ENCODE measurements at regions not wholly inside any gene's neighbourhood (a gene's known extent, or its start where the extent isn't known, plus 50 kb on each side); places are given as distances from the start of the nearest gene placed in this dataset.
A peak's percentile ranks its signal among the peaks of the same experiment; 100 is the strongest.

DNA sequence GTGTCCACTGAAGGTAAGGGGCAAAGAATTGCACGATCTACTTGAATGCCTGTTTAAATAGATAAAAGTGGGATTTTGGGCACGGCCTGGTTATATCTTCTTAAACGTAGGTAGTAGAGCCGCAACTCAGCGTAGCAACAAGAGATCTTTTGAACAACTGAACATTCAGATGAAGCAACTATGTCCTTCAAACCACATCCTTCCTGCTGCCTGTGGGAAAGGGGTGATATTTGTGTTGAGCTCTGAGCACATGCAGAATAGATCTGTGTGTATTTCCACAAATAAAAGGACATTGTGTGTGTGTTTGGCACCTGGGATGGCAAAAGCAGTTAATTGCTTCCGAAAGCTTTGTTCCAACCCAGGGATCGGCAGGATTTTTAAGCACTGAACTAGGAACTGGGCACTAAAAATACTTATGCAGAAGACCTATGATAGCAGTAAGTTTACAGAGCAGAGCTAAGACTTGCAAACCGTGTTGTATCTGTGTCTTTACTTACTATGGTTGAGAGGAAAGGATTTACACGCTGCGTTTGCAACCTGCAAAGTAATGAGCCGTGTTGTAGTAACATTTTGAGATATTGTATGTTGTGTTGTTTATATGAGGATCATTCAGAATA is 333.4 kb downstream of the CHRM3 start:
- DNase-seq = no peak
- Histone ChIP-seq H3K9me3 (no peaks in the 10 kb centered on the region), H3K4me1 (peaks cover 0 to 60% (median 17%) of the 10 kb centered on the region in 6 donors), H3K36me3 (no peaks in the 10 kb centered on the region), H3K4me3 (peak overlapping the region in 7 of 8 donors; percentile 14 to 66 (median 32)), H3K27ac (peak overlapping the region; percentile 39 to 87 (median 77)), H3K27me3 (replicated peaks in 1 of 7) (no peaks in the 10 kb centered on the region)
- TF ChIP-seq, protein P1, sequence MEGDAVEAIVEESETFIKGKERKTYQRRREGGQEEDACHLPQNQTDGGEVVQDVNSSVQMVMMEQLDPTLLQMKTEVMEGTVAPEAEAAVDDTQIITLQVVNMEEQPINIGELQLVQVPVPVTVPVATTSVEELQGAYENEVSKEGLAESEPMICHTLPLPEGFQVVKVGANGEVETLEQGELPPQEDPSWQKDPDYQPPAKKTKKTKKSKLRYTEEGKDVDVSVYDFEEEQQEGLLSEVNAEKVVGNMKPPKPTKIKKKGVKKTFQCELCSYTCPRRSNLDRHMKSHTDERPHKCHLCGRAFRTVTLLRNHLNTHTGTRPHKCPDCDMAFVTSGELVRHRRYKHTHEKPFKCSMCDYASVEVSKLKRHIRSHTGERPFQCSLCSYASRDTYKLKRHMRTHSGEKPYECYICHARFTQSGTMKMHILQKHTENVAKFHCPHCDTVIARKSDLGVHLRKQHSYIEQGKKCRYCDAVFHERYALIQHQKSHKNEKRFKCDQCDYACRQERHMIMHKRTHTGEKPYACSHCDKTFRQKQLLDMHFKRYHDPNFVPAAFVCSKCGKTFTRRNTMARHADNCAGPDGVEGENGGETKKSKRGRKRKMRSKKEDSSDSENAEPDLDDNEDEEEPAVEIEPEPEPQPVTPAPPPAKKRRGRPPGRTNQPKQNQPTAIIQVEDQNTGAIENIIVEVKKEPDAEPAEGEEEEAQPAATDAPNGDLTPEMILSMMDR (IDR thresholded peaks at IDR 0.05 in 8 of 11, conservative IDR thresholded peaks at IDR 0.05 in 3 of 11) = no peak
- TF ChIP-seq POLR2A (IDR thresholded peaks at IDR 0.05) (peak in 1 of 3 donors; percentile 18), POLR2AphosphoS5 (IDR thresholded peaks at IDR 0.05) (peak in 1 of 3 donors; percentile 76)
- 10 to 20% (median 12%) methylated on average over 11 of the region's 11 CpGs for WGBS, 5 donors
- intact Hi-C loops (cut with DNase I; ENCODE audit: low total_unique reads) = no loop called here

DNA sequence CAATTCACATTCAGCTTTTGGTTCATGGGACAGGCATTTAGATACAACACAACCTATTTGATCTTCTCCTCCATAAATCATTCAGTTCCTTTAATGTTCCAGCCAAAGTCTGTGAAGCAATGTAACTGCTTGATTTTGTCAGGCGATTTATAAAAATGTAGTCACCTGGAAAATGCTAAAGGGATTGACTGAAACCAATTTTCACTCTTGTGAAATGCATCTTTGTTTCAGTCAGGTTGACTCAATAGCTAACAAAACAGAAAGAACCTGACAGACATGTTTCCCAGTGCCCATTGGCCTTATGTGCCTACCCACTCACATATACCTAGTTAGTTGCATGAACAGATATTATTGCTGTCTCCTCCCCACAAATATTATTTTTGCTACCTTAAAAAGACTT is 335.7 kb downstream of the CHRM3 start:
- Histone ChIP-seq H3K9me3 (no peaks in the 10 kb centered on the region), H3K27me3 (replicated peaks in 1 of 7) (no peaks in the 10 kb centered on the region), H3K36me3 (no peaks in the 10 kb centered on the region), H3K4me1 (peaks cover 0 to 53% (median 15%) of the 10 kb centered on the region in 6 donors), H3K4me3 (no peak overlapping the region), H3K27ac (peak overlapping the region in 3 of 8 donors; percentile 14 to 87 (median 79))
- intact Hi-C loops (cut with DNase I; ENCODE audit: low total_unique reads) = no loop called here
- 76 to 91% (median 78%) methylated on average over 1 of the region's 1 CpG for WGBS, 5 donors
- TF ChIP-seq POLR2A (IDR thresholded peaks at IDR 0.05) = no peak
- no peak for DNase-seq

DNA sequence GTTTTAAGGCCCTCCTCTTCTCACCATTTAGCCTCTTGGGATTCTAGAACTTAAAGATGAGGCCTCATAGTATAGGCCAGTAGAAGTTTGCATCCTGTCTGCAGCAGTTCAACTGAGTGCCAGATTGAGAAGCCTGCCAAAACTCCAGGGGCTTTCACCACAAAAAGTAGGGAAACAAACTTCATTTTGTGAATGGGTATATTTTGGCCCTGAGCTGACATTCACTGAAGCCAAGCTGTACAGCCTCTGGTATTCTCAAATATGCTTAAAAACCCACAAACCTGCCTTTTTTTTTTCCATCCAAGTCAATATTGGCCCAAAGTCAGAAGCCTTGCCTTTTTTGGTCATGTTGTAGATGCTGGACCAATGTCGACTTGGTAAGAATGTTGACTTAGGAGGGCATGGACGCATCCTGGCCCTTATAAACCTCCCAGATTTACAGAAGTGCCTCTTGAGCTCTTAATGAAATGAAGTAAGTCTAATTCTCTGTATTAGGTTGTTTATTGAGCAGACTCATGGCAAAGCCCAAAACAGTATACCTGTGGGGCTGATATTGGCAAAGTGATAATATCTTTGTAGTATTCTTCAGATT is 337.5 kb downstream of the CHRM3 start:
- no peak overlapping the region for H3K4me3 ChIP-seq
- H3K27me3 ChIP-seq (replicated peaks in 1 of 7) = no peaks in the 10 kb centered on the region
- intact Hi-C loops (cut with DNase I; ENCODE audit: low total_unique reads) = no loop called here
- DNase-seq = no peak
- H3K27ac ChIP-seq = no peak overlapping the region
- H3K36me3 ChIP-seq = no peaks in the 10 kb centered on the region
- TF ChIP-seq POLR2A (IDR thresholded peaks at IDR 0.05) (no peak), POLR2AphosphoS5 (IDR thresholded peaks at IDR 0.05) (no peak)
- TF ChIP-seq, protein P1 (IDR thresholded peaks at IDR 0.05 in 8 of 11, conservative IDR thresholded peaks at IDR 0.05 in 3 of 11) = no peak
- peaks cover 0 to 34% (median 13%) of the 10 kb centered on the region in 6 donors for H3K4me1 ChIP-seq
- H3K9me3 ChIP-seq = no peaks in the 10 kb centered on the region
- 88 to 93% (median 92%) methylated on average over 2 of the region's 2 CpGs for WGBS, 5 donors

DNA sequence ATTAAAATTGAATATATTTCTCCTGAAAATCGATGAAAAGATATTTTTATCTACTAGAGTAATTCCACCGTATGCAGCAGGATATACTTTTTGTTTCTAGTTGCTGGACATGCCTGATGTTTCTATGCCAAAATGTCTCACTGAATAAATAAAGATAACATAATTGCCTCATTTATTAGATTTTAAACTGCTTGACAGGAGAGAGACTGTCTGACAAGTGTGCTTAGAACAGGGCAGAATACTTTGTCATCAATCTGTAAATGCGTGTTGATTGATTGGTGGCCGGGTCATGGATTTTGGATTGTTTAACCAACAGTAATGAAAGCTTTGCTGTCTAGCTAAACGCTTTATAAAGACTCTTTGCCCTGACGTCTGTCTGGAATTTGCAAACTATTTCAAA is 339.0 kb downstream of the CHRM3 start:
- no peak for DNase-seq
- Histone ChIP-seq H3K27ac (no peak overlapping the region), H3K36me3 (no peaks in the 10 kb centered on the region), H3K9me3 (no peaks in the 10 kb centered on the region), H3K27me3 (replicated peaks in 1 of 7) (no peaks in the 10 kb centered on the region), H3K4me3 (no peak overlapping the region), H3K4me1 (peaks cover 0 to 19% (median 2%) of the 10 kb centered on the region in 6 donors)
- intact Hi-C loops (cut with DNase I; ENCODE audit: low total_unique reads) = no loop called here
- 73 to 84% (median 82%) methylated on average over 6 of the region's 6 CpGs for WGBS, 5 donors
- TF ChIP-seq, protein P1 (IDR thresholded peaks at IDR 0.05 in 8 of 11, conservative IDR thresholded peaks at IDR 0.05 in 3 of 11) = no peak
- no peak for TF ChIP-seq POLR2A (IDR thresholded peaks at IDR 0.05)
- no peak for TF ChIP-seq POLR2AphosphoS5 (IDR thresholded peaks at IDR 0.05)
